GM18519 (cell line): ENCODE measurements at regions not wholly inside any gene's neighbourhood (a gene's known extent, or its start where the extent isn't known, plus 50 kb on each side); places are given as distances from the start of the nearest gene placed in this dataset.
"Not testable (repeated sequence)": the region's sequence is repeated elsewhere in the genome, so short reads cannot be mapped to it uniquely, and the experiment has no call there.

Source experiments
- ATAC-seq: cut with Tn5 transposase; IDR thresholded peaks from one replicate; pipeline ENCODE4 v1.9.1; 2021; ENCODE audit warnings: mild to moderate bottlenecking, moderate library complexity; ENCODE audit not compliant: unreplicated experiment, low FRiP score

- ATAC-seq = no peak
These were observed 89.9 kb upstream of the FAT1 start for GRCh38 chr4:186813377-186814068.

- ATAC-seq = no peak
These were observed 90.9 kb upstream of the FAT1 start for GRCh38 chr4:186814535-186815070.

- no peak for ATAC-seq
These were observed 95.9 kb upstream of the FAT1 start for GRCh38 chr4:186819342-186820086.

GRCh38 chr4:186820391-186820891 is 96.8 kb upstream of the FAT1 start:
- ATAC-seq = no peak

GRCh38 chr4:186823989-186824388 is 100.3 kb upstream of the FAT1 start:
- ATAC-seq = no peak

- no peak for ATAC-seq
These were observed 101.4 kb upstream of the FAT1 start for GRCh38 chr4:186825069-186825468.

GRCh38 chr4:186826006-186826405 is 102.3 kb upstream of the FAT1 start:
- ATAC-seq = no peak

- ATAC-seq = no peak
These were observed 103.3 kb upstream of the FAT1 start for GRCh38 chr4:186826846-186827533.

GRCh38 chr4:186827534-186827897 is 103.9 kb upstream of the FAT1 start:
- no peak for ATAC-seq

- ATAC-seq = no peak
These were observed 105.4 kb upstream of the FAT1 start for GRCh38 chr4:186829097-186829496.

GRCh38 chr4:186829740-186830449 is 106.2 kb upstream of the FAT1 start:
- no peak for ATAC-seq

GRCh38 chr4:186831574-186831973 is 107.9 kb upstream of the FAT1 start:
- ATAC-seq = no peak

GRCh38 chr4:186832906-186833305 is 109.2 kb upstream of the FAT1 start:
- no peak for ATAC-seq

GRCh38 chr4:186837463-186837862 is 113.8 kb upstream of the FAT1 start:
- ATAC-seq = not testable (repeated sequence)

GRCh38 chr4:186838295-186838694 is 114.6 kb upstream of the FAT1 start:
- ATAC-seq = no peak

- peak; percentile 98 for ATAC-seq
These were observed 115.7 kb upstream of the FAT1 start for GRCh38 chr4:186839122-186840037.

- no peak for ATAC-seq
These were observed 116.6 kb upstream of the FAT1 start for GRCh38 chr4:186840222-186840701.

GRCh38 chr4:186840771-186841301 is 117.2 kb upstream of the FAT1 start:
- no peak for ATAC-seq

- no peak for ATAC-seq
These were observed 120.5 kb upstream of the FAT1 start for GRCh38 chr4:186844059-186844681.
